NT2/D1 (cell line): ENCODE measurements at regions not wholly inside any gene's neighbourhood (a gene's known extent, or its start where the extent isn't known, plus 50 kb on each side); places are given as distances from the start of the nearest gene placed in this dataset.

Source experiments
- SUZ12 ChIP-seq: IDR thresholded peaks from 2 replicates; pipeline ENCODE4 v1.6.1; 2011; ENCODE audit not compliant: insufficient read length, insufficient read depth; ENCODE audit errors: extremely low read depth
- ZNF274 ChIP-seq: IDR thresholded peaks from 2 replicates; pipeline ENCODE4 v1.6.1; 2011; ENCODE audit warnings: mild to moderate bottlenecking, low read depth, low read length

GRCh38 chr3:22671848-22672247 is 531.3 kb upstream of the UBE2E2 start:
- TF ChIP-seq SUZ12 (no peak), ZNF274 (no peak)
